OCI-LY1 (cell line): ENCODE measurements at regions not wholly inside any gene's neighbourhood (a gene's known extent, or its start where the extent isn't known, plus 50 kb on each side); places are given as distances from the start of the nearest gene placed in this dataset.
"Not testable (repeated sequence)": the region's sequence is repeated elsewhere in the genome, so short reads cannot be mapped to it uniquely, and the experiment has no call there.

Source experiments
- H2AFZ ChIP-seq: fragments of 200-600 bp; sonication (generic), shearing (Covaris generic); 2 replicates; pipeline ENCODE4 v1.6.0; 2014; ENCODE audit warnings: antibody characterized with exemption, mild to moderate bottlenecking, low read length
- H3F3A ChIP-seq: fragments of 200-600 bp; sonication (generic), shearing (Covaris generic); 2 replicates; pipeline ENCODE4 v1.6.0; 2014; ENCODE audit warnings: mild to moderate bottlenecking, antibody characterized with exemption, low read length, moderate library complexity; ENCODE audit not compliant: insufficient read depth
- H3K27ac ChIP-seq: fragments of 200-600 bp; sonication (generic); 2 replicates; pipeline ENCODE4 v1.5.1; 2014; ENCODE audit warnings: low read length, mixed run types, mild to moderate bottlenecking, low read depth; ENCODE audit not compliant: poor library complexity, severe bottlenecking
- H3K27me3 ChIP-seq: fragments of 200-600 bp; sonication (generic); 2 replicates; pipeline ENCODE4 v1.6.0; 2014; ENCODE audit warnings: antibody characterized with exemption, mild to moderate bottlenecking, low read length, moderate library complexity; ENCODE audit not compliant: insufficient read depth
- H3K36me3 ChIP-seq: fragments of 200-600 bp; sonication (generic); 2 replicates; pipeline ENCODE4 v1.6.1; 2014; ENCODE audit warnings: mild to moderate bottlenecking, antibody characterized with exemption, low read length, moderate library complexity, mixed read lengths; ENCODE audit not compliant: insufficient read depth
- H3K4me1 ChIP-seq: fragments of 200-600 bp; sonication (generic); 2 replicates; pipeline ENCODE4 v1.5.1; 2014; ENCODE audit warnings: mild to moderate bottlenecking, low read length, moderate library complexity; ENCODE audit not compliant: insufficient read depth, severe bottlenecking
- H3K4me2 ChIP-seq: fragments of 200-600 bp; sonication (generic), shearing (Covaris generic); 2 replicates; pipeline ENCODE4 v1.6.1; 2014; ENCODE audit warnings: low read length
- H3K4me3 ChIP-seq: fragments of 200-600 bp; sonication (generic); 2 replicates; pipeline ENCODE4 v1.5.1; 2014; ENCODE audit warnings: low read length, low read depth, mild to moderate bottlenecking, mixed read lengths; ENCODE audit not compliant: poor library complexity, severe bottlenecking
- H3K79me2 ChIP-seq: fragments of 200-600 bp; shearing (Covaris generic); 2 replicates; pipeline ENCODE4 v1.6.1; 2016; ENCODE audit warnings: mixed run types, low read length, mixed read lengths; ENCODE audit not compliant: insufficient read depth
- H3K9ac ChIP-seq: fragments of 200-600 bp; sonication (generic), shearing (Covaris generic); 2 replicates; pipeline ENCODE4 v1.6.1; 2014; ENCODE audit warnings: mild to moderate bottlenecking, low read length, mixed read lengths
- H3K9me2 ChIP-seq: fragments of 200-600 bp; sonication (generic), shearing (Covaris generic); 2 replicates; pipeline ENCODE4 v1.6.1; 2014; ENCODE audit warnings: low read depth, mild to moderate bottlenecking, low read length, mixed read lengths
- H3K9me3 ChIP-seq: fragments of 200-600 bp; shearing (Covaris generic); 2 replicates; pipeline ENCODE4 v1.6.1; 2014; ENCODE audit warnings: low read length, mixed read lengths
- H4K20me1 ChIP-seq: fragments of 200-600 bp; sonication (generic), shearing (Covaris generic); 2 replicates; pipeline ENCODE4 v1.6.0; 2016; ENCODE audit warnings: mild to moderate bottlenecking, low read length; ENCODE audit not compliant: insufficient read depth
- CTCF ChIP-seq: fragments of 200-600 bp; sonication (generic), shearing (Covaris generic); IDR thresholded peaks from 2 replicates; pipeline ENCODE4 v1.5.1; 2017; ENCODE audit warnings: mild to moderate bottlenecking, antibody characterized with exemption, low read length, moderate library complexity, mixed read lengths
- EZH2 ChIP-seq: fragments of 200-600 bp; sonication (generic), shearing (Covaris generic); IDR thresholded peaks from 2 replicates; pipeline ENCODE4 v1.8.0; 2017; ENCODE audit warnings: borderline replicate concordance, mixed run types, mild to moderate bottlenecking, antibody characterized with exemption, low read length, moderate library complexity, mixed read lengths

GRCh38 chr2:34498561-34498960, 899.5 kb upstream of the FAM98A start:
- no peak for TF ChIP-seq EZH2
- no peak for TF ChIP-seq CTCF
- H3K36me3 ChIP-seq: no peaks in the 10 kb centered on the region

GRCh38 chr2:34494192-34494591, 895.1 kb upstream of the FAM98A start:
- H3K4me3 ChIP-seq, H3K9me3 ChIP-seq, H3K36me3 ChIP-seq, H4K20me1 ChIP-seq, H3K9me2 ChIP-seq, H3K4me2 ChIP-seq, H3K27ac ChIP-seq, H2AFZ ChIP-seq, H3F3A ChIP-seq, H3K79me2 ChIP-seq, H3K27me3 ChIP-seq, H3K9ac ChIP-seq, H3K4me1 ChIP-seq: not testable (repeated sequence)

More at GRCh38 chr2:34498561-34498960, 899.5 kb upstream of the FAM98A start:
- no peak overlapping the region for H3K4me2 ChIP-seq
- no peak overlapping the region for H2AFZ ChIP-seq
- H3K9me3 ChIP-seq: no peaks in the 10 kb centered on the region
- H3F3A ChIP-seq: no peaks in the 10 kb centered on the region
- no peaks in the 10 kb centered on the region for H3K9me2 ChIP-seq
- H3K4me1 ChIP-seq: no peaks in the 10 kb centered on the region
- no peak overlapping the region for H3K27ac ChIP-seq
- H3K9ac ChIP-seq: no peak overlapping the region
- no peaks in the 10 kb centered on the region for H3K27me3 ChIP-seq
- no peaks in the 10 kb centered on the region for H3K79me2 ChIP-seq
- H4K20me1 ChIP-seq: no peaks in the 10 kb centered on the region
- no peak overlapping the region for H3K4me3 ChIP-seq

GRCh38 chr2:34492561-34493455, 893.7 kb upstream of the FAM98A start:
- no peaks in the 10 kb centered on the region for H3K79me2 ChIP-seq
- H3K9ac ChIP-seq: no peak overlapping the region
- H3K9me3 ChIP-seq: no peaks in the 10 kb centered on the region
- H3K36me3 ChIP-seq: no peaks in the 10 kb centered on the region
- H2AFZ ChIP-seq: no peak overlapping the region
- H3K4me1 ChIP-seq: no peaks in the 10 kb centered on the region
- H3K4me3 ChIP-seq: no peak overlapping the region
- H4K20me1 ChIP-seq: no peaks in the 10 kb centered on the region
- H3K9me2 ChIP-seq: no peaks in the 10 kb centered on the region
- TF ChIP-seq EZH2 (no peak), CTCF (no peak)
- H3K27ac ChIP-seq: no peak overlapping the region
- H3K27me3 ChIP-seq: no peaks in the 10 kb centered on the region
- no peaks in the 10 kb centered on the region for H3F3A ChIP-seq
- H3K4me2 ChIP-seq: no peak overlapping the region

- Histone ChIP-seq H2AFZ (no peak overlapping the region), H3K27me3 (no peaks in the 10 kb centered on the region), H3K9me3 (no peaks in the 10 kb centered on the region), H4K20me1 (no peaks in the 10 kb centered on the region), H3K9me2 (no peaks in the 10 kb centered on the region), H3K27ac (no peak overlapping the region), H3F3A (no peaks in the 10 kb centered on the region), H3K4me3 (no peak overlapping the region), H3K4me1 (no peaks in the 10 kb centered on the region), H3K9ac (no peak overlapping the region), H3K79me2 (no peaks in the 10 kb centered on the region), H3K4me2 (no peak overlapping the region), H3K36me3 (no peaks in the 10 kb centered on the region)
- TF ChIP-seq CTCF (no peak), EZH2 (no peak)
These were observed 887.9 kb upstream of the FAM98A start for GRCh38 chr2:34486965-34487364.
